H1 (cell line): ENCODE measurements at regions not wholly inside any gene's neighbourhood (a gene's known extent, or its start where the extent isn't known, plus 50 kb on each side); places are given as distances from the start of the nearest gene placed in this dataset.

Experiments
- CTCF ChIA-PET: fragments of 300-600 bp; sonication (Branson Sonifier 250); formaldehyde crosslinking; loops from one replicate; lab custom pipeline; 2021; ENCODE audit not compliant: partially characterized antibody; lab: Charles Lee
- POLR2A ChIA-PET: fragments of 300-600 bp; sonication (Branson Sonifier 250); formaldehyde crosslinking; loops from one replicate; lab custom pipeline; 2021; ENCODE audit warnings: inconsistent platforms; ENCODE audit not compliant: partially characterized antibody; lab: Charles Lee
- DNase-seq, 2 experiments: peaks; one replicate each; pipeline versions ENCODE4 v3.0.0 to v3.0.0-alpha.2; 2010 to 2022; ENCODE audit warnings: low spot score in 2 of 2, low read depth in 1 of 2, mixed read lengths in 1 of 2
- FAIRE-seq: peaks from 2 replicates; lab custom pipeline; 2011; peaks lifted over from hg19 to GRCh38; lab: Jason Lieb, UNC
- H2AFZ ChIP-seq: 2 replicates; pipeline ENCODE4 v1.8.1; 2012; ENCODE audit warnings: low read length, inconsistent platforms
- H2AK5ac ChIP-seq: 2 replicates; pipeline ENCODE4 v1.6.1; 2013; ENCODE audit warnings: low read depth, low read length
- H2BK120ac ChIP-seq: replicated peaks from 2 replicates; pipeline ENCODE3; 2013; ENCODE audit warnings: low read depth, low read length, inconsistent platforms
- H2BK12ac ChIP-seq: 2 replicates; pipeline ENCODE4 v1.6.1; 2013; ENCODE audit warnings: low read depth, low read length
- H2BK15ac ChIP-seq: 2 replicates; pipeline ENCODE4 v1.6.1; 2013; ENCODE audit warnings: low read length
- H2BK20ac ChIP-seq: 2 replicates; pipeline ENCODE4 v1.6.1; 2013; ENCODE audit warnings: low read length
- H2BK5ac ChIP-seq: 2 replicates; pipeline ENCODE4 v1.6.1; 2013; ENCODE audit warnings: low read depth, low read length
- H3K14ac ChIP-seq: 2 replicates; pipeline ENCODE4 v1.6.1; 2013; ENCODE audit warnings: inconsistent platforms; ENCODE audit not compliant: insufficient read length
- H3K18ac ChIP-seq: 2 replicates; pipeline ENCODE4 v1.6.1; 2013; ENCODE audit warnings: low read length; ENCODE audit errors: extremely low read depth
- H3K23ac ChIP-seq: 2 replicates; pipeline ENCODE4 v1.6.1; 2013; ENCODE audit warnings: inconsistent platforms; ENCODE audit not compliant: insufficient read length
- H3K23me2 ChIP-seq: 2 replicates; pipeline ENCODE4 v1.6.1; 2013; ENCODE audit warnings: low read depth, low read length
- H3K27ac ChIP-seq: 2 replicates; pipeline ENCODE4 v1.6.1; 2011; ENCODE audit warnings: low read depth, low read length, inconsistent platforms
- H3K27me3 ChIP-seq, 4 experiments: replicated peaks in 1 of 4; 1 replicate in 1 of 4; 2 replicates in 3 of 4; pipeline versions ENCODE4 v1.6.1 to v1.8.1; 2011 to 2013; ENCODE audit warnings: low read length in 3 of 4, mild to moderate bottlenecking in 3 of 4, inconsistent platforms in 2 of 4, mixed read lengths in 2 of 4, moderate library complexity in 1 of 4; ENCODE audit not compliant: control insufficient read depth in 3 of 4, insufficient read depth in 3 of 4; ENCODE audit errors: extremely low read depth in 1 of 4
- H3K36me3 ChIP-seq, 4 experiments: 2 replicates each; pipeline versions ENCODE4 v1.6.1 to v1.8.1; 2011 to 2013; ENCODE audit warnings: mild to moderate bottlenecking in 4 of 4, low read length in 3 of 4, moderate library complexity in 2 of 4, control low read depth in 1 of 4, inconsistent platforms in 1 of 4; ENCODE audit not compliant: insufficient read depth in 4 of 4, control insufficient read depth in 2 of 4
- H3K4ac ChIP-seq: replicated peaks from 2 replicates; pipeline ENCODE3; 2013; ENCODE audit warnings: low read length, low read depth, mixed read lengths, inconsistent platforms; ENCODE audit not compliant: insufficient read length
- H3K4me1 ChIP-seq, 4 experiments: replicated peaks in 1 of 4; 1 replicate in 1 of 4; 2 replicates in 3 of 4; pipeline versions ENCODE4 v1.6.1 to v1.8.1; 2011 to 2013; ENCODE audit warnings: low read length in 3 of 4, inconsistent platforms in 2 of 4, mixed read lengths in 1 of 4; ENCODE audit not compliant: insufficient read depth in 4 of 4, control insufficient read depth in 3 of 4
- H3K4me2 ChIP-seq, 2 experiments: 2 replicates each; pipeline versions ENCODE4 v1.6.1 to v1.8.1; 2011 to 2013; ENCODE audit warnings: low read depth in 2 of 2, low read length in 2 of 2, control low read depth in 1 of 2, inconsistent platforms in 1 of 2, mild to moderate bottlenecking in 1 of 2; ENCODE audit not compliant: insufficient read depth in 1 of 2
- H3K4me3 ChIP-seq, 4 experiments: fragments of 200-600, 300-600 bp in 1 of 4; sonication (generic), shearing (Covaris generic), sonication (Bioruptor Twin) in 1 of 4; 2 replicates each; pipeline versions ENCODE4 v1.5.1 to v1.8.1; 2011 to 2016; ENCODE audit warnings: low read length in 4 of 4, low read depth in 3 of 4, control low read depth in 2 of 4, inconsistent platforms in 2 of 4, mild to moderate bottlenecking in 2 of 4, mixed read lengths in 1 of 4, moderate library complexity in 1 of 4; ENCODE audit not compliant: insufficient read depth in 2 of 4; ENCODE audit errors: extremely low read depth in 1 of 4
- H3K56ac ChIP-seq: replicated peaks from 2 replicates; pipeline ENCODE3; 2013; ENCODE audit warnings: low read depth, mild to moderate bottlenecking, mixed read lengths, low read length, inconsistent platforms; ENCODE audit not compliant: insufficient read length
- H3K79me1 ChIP-seq: 2 replicates; pipeline ENCODE4 v1.6.1; 2013; ENCODE audit warnings: low read depth, low read length, control low read depth
- H3K79me2 ChIP-seq, 2 experiments: 2 replicates each; pipeline versions ENCODE4 v1.6.1 to v1.8.1; 2012 to 2013; ENCODE audit warnings: low read length in 2 of 2, mild to moderate bottlenecking in 2 of 2, inconsistent platforms in 1 of 2; ENCODE audit not compliant: insufficient read depth in 2 of 2, control insufficient read depth in 1 of 2
- H3K9ac ChIP-seq, 4 experiments: replicated peaks in 1 of 4; 1 replicate in 1 of 4; 2 replicates in 3 of 4; pipeline versions ENCODE4 v1.6.1 to v1.8.1; 2011 to 2013; ENCODE audit warnings: low read depth in 3 of 4, low read length in 3 of 4, control low read depth in 2 of 4, mild to moderate bottlenecking in 2 of 4, moderate library complexity in 2 of 4, inconsistent platforms in 1 of 4; ENCODE audit errors: extremely low read depth in 1 of 4
- H3K9me3 ChIP-seq, 2 experiments: 2 replicates each; pipeline versions ENCODE4 v1.6.1 to v1.8.1; 2012 to 2013; ENCODE audit warnings: mild to moderate bottlenecking in 2 of 2, moderate library complexity in 2 of 2, control low read depth in 1 of 2, inconsistent platforms in 1 of 2, low read depth in 1 of 2, low read length in 1 of 2, mixed read lengths in 1 of 2; ENCODE audit not compliant: insufficient read depth in 2 of 2
- H4K20me1 ChIP-seq, 2 experiments: replicated peaks in 1 of 2; 2 replicates each; pipeline versions ENCODE3 to v1.8.1; 2011 to 2013; ENCODE audit warnings: inconsistent platforms in 2 of 2, low read length in 2 of 2, mild to moderate bottlenecking in 1 of 2; ENCODE audit not compliant: insufficient read depth in 2 of 2, control insufficient read depth in 1 of 2
- H4K5ac ChIP-seq: 2 replicates; pipeline ENCODE4 v1.6.1; 2013; ENCODE audit warnings: low read length, low read depth, mixed read lengths, inconsistent platforms; ENCODE audit not compliant: insufficient read length
- H4K8ac ChIP-seq: 2 replicates; pipeline ENCODE4 v1.8.0; 2013; ENCODE audit warnings: mild to moderate bottlenecking, moderate library complexity, low read length, inconsistent platforms; ENCODE audit not compliant: insufficient read depth; ENCODE audit errors: extremely low read depth
- H4K91ac ChIP-seq: replicated peaks from 2 replicates; pipeline ENCODE3; 2013; ENCODE audit warnings: low read length, mixed read lengths, inconsistent platforms; ENCODE audit not compliant: insufficient read length
- CBX8 ChIP-seq: fragments of 300-800, 300-1000 bp; sonication (generic); IDR thresholded peaks from 2 replicates; pipeline ENCODE4 v1.7.1; 2016; ENCODE audit warnings: low read depth, low read length, borderline replicate concordance
- CEBPB ChIP-seq: IDR thresholded peaks from 2 replicates; pipeline ENCODE4 v1.6.1; 2012; ENCODE audit warnings: low read depth, low read length
- JUND ChIP-seq: IDR thresholded peaks from 2 replicates; pipeline ENCODE4 v1.6.1; 2011; ENCODE audit warnings: mild to moderate bottlenecking, improper control_type of control experiment, low read length
- POLR2A ChIP-seq, 2 experiments: IDR thresholded peaks; 1 replicate in 1 of 2; 2 replicates in 1 of 2; pipeline ENCODE4 v1.6.1; 2011; ENCODE audit warnings: low read depth in 2 of 2, low read length in 2 of 2, mild to moderate bottlenecking in 2 of 2; ENCODE audit errors: control extremely low read depth in 1 of 2
- SIN3A ChIP-seq, 2 experiments: IDR thresholded peaks in 1 of 2; conservative IDR thresholded peaks in 1 of 2; 2 replicates each; pipeline ENCODE4 v1.6.1; 2011 to 2012; ENCODE audit warnings: low read length in 2 of 2, improper control_type of control experiment in 1 of 2, low read depth in 1 of 2, mild to moderate bottlenecking in 1 of 2
- TBP ChIP-seq: IDR thresholded peaks from 2 replicates; pipeline ENCODE4 v1.6.1; 2011; ENCODE audit warnings: low read depth, low read length, improper control_type of control experiment
- WGBS, 2 experiments: shearing (Covaris generic) in 1 of 2; methylation state at CpG; one replicate each; pipeline versions ENCODE4 v1.1.6 to v1.1.7; 2013 to 2015; ENCODE audit warnings: low lambda C conversion rate in 2 of 2, mixed read lengths in 2 of 2, inconsistent platforms in 1 of 2, low coverage in 1 of 2, missing lambda C conversion rate in 1 of 2; ENCODE audit not compliant: insufficient replicate concordance in 2 of 2, insufficient coverage in 1 of 2, insufficient read length in 1 of 2; ENCODE audit errors: extremely low coverage in 1 of 2, missing lambda C conversion rate in 1 of 2; 5-methylcytosine and 5-hydroxymethylcytosine counted together

DNA sequence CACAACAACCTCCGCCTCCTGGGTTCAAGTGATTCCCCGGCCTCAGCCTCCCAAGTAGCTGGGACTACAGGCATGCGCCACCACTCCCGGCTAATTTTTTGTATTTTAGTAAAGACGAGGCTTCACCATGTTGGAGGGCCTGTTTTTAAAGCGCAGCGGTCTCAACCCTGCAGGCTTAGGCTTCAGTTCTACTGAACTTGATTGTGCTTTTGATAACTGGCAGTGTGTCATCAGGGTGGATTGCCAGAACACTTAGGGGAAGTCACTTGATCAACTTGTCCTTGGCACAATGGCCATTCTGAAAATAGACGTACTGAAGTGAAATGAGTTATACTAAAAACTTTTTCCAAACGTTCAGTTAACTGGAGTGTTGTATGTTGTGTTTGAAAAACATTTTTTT, 472.2 kb downstream of the KLF5 start:
- 93% methylated on average over 9 of the region's 9 CpGs; no CpG with 5 or more reads in 1 of the 2 experiments for WGBS, 2 experiments
- H2AFZ ChIP-seq: no peak overlapping the region

More for the DNA sequence above, 472.2 kb downstream of the KLF5 start:
- Histone ChIP-seq H3K4me3 (no peak overlapping the region), H3K27me3 (no peaks in the 10 kb centered on the region), H4K8ac (no peak overlapping the region), H3K23ac (no peak overlapping the region), H3K4me1 (no peaks in the 10 kb centered on the region), H3K9me3 (no peaks in the 10 kb centered on the region), H3K4ac (no peak overlapping the region), H4K5ac (no peak overlapping the region), H2BK15ac (no peak overlapping the region), H2BK120ac (no peak overlapping the region), H3K56ac (no peak overlapping the region), H3K79me1 (no peaks in the 10 kb centered on the region), H3K18ac (no peak overlapping the region), H2BK12ac (no peak overlapping the region), H3K4me2 (no peak overlapping the region), H3K27ac (no peak overlapping the region), H4K20me1 (no peaks in the 10 kb centered on the region), H3K23me2 (no peaks in the 10 kb centered on the region), H4K91ac (no peak overlapping the region), H3K79me2 (no peaks in the 10 kb centered on the region), H2BK20ac (no peak overlapping the region), H2AK5ac (no peak overlapping the region), H3K14ac (no peak overlapping the region), H3K36me3 (no peaks in the 10 kb centered on the region), H3K9ac (no peak overlapping the region), H2BK5ac (no peak overlapping the region)
- ChIA-PET CTCF (no interaction called here), POLR2A (no interaction called here)
- DNase-seq: no peak
- FAIRE-seq: no peak
- TF ChIP-seq SIN3A (conservative IDR thresholded peaks at IDR 0.05 in 1 of 2, IDR thresholded peaks at IDR 0.05 in 1 of 2; ENCODE audit: low read depth in 1 of 2, low read length in 2 of 2) (no peak), CEBPB (no peak), POLR2A (IDR thresholded peaks at IDR 0.05; ENCODE audit: control extremely low read depth in 1 of 2, low read depth in 2 of 2, low read length in 2 of 2) (no peak), JUND (no peak), TBP (no peak), CBX8 (no peak)
